ENCODE measurements at regions not wholly inside any gene's neighbourhood (a gene's known extent, or its start where the extent isn't known, plus 50 kb on each side); places are given as distances from the start of the nearest gene placed in this dataset.

DNA sequence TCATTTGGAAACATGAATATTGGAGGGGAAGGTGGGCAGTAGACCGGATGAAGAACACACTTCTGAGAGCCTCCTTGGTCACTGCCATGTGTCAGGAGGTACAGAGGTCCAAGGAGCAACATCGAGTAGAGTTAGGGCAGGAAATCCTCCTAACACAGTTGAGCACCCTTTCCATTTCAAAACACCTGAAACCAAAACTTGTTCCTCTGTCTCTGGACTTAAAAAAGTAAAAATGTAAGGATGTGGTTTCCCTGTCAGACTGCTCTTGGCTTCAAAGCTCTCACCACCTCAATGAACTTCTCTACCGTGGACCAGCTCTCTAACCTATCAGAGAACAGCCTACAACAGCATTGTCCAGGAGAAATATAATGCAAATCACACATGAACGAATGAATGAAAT, 573.9 kb downstream of the NOVA1 start:
- no peaks in the 10 kb centered on the region for H3K27me3 ChIP-seq
- DNase-seq (no peak), ATAC-seq (no peak)
- no peaks in the 10 kb centered on the region for H3K36me3 ChIP-seq
- intact Hi-C loops (cut with DNase I): no loop called here
- no peak overlapping the region for H3K4me3 ChIP-seq
- no peaks in the 10 kb centered on the region for H3K9me3 ChIP-seq
- H3K27ac ChIP-seq: no peak overlapping the region
- 71 to 79% (median 76%) methylated on average over 4 of the region's 4 CpGs for WGBS, 4 donors
- H3K4me1 ChIP-seq: no peaks in the 10 kb centered on the region
- TF ChIP-seq POLR2A (IDR thresholded peaks at IDR 0.05): no peak
- TF ChIP-seq, protein P1, sequence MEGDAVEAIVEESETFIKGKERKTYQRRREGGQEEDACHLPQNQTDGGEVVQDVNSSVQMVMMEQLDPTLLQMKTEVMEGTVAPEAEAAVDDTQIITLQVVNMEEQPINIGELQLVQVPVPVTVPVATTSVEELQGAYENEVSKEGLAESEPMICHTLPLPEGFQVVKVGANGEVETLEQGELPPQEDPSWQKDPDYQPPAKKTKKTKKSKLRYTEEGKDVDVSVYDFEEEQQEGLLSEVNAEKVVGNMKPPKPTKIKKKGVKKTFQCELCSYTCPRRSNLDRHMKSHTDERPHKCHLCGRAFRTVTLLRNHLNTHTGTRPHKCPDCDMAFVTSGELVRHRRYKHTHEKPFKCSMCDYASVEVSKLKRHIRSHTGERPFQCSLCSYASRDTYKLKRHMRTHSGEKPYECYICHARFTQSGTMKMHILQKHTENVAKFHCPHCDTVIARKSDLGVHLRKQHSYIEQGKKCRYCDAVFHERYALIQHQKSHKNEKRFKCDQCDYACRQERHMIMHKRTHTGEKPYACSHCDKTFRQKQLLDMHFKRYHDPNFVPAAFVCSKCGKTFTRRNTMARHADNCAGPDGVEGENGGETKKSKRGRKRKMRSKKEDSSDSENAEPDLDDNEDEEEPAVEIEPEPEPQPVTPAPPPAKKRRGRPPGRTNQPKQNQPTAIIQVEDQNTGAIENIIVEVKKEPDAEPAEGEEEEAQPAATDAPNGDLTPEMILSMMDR (IDR thresholded peaks at IDR 0.05): no peak

DNA sequence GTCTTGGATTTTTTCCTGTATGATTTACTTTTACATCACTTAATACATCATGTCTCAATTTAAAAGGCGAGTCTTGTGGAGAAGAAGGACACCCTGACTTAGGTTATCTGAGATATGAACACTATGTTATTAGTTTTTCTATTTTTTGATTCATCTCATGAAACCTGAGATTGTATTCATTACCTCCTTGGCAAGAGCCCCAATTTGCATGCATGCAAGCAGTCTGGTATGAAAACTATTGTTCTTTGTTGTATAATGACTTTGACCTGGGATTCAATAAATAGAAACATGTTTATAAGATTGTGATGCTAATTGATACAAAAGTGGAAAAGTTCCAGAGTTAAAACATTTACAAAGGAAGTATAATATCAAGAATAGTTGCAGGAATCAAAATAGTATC, 576.1 kb downstream of the NOVA1 start:
- DNase-seq (no peak), ATAC-seq (no peak)
- Histone ChIP-seq H3K9me3 (no peaks in the 10 kb centered on the region), H3K27me3 (no peaks in the 10 kb centered on the region), H3K27ac (no peak overlapping the region), H3K4me3 (no peak overlapping the region), H3K4me1 (no peaks in the 10 kb centered on the region), H3K36me3 (no peaks in the 10 kb centered on the region)
- intact Hi-C loops (cut with DNase I): no loop called here
- TF ChIP-seq, protein P1 (IDR thresholded peaks at IDR 0.05): no peak
- TF ChIP-seq POLR2A (IDR thresholded peaks at IDR 0.05): no peak
- 57 to 72% (median 67%) methylated on average over 1 of the region's 1 CpG for WGBS, 4 donors

DNA sequence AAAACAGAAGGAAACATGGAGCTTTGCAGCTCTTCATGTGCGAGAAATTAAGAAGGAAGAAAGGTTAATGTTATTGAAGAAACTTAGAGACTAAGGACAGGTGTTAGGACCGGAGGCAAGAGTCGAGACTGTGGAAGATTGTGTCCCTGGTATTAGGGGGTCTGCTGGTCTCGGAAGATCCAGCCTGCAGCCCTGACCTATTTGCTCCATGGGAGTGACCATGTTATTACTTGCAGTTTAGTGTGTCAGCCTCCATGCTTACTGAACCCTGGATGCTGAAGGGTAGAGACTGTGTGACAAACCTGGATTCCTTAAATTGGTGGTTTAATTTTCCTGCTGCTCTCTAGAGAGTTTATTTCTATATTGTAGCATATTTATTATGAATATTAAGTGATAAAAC, 580.6 kb downstream of the NOVA1 start:
- Histone ChIP-seq H3K4me1 (no peaks in the 10 kb centered on the region), H3K9me3 (peaks cover 0 to 15% (median 0%) of the 10 kb centered on the region in 12 donors), H3K4me3 (no peak overlapping the region), H3K27me3 (no peaks in the 10 kb centered on the region), H3K36me3 (no peaks in the 10 kb centered on the region), H3K27ac (no peak overlapping the region)
- DNase-seq (no peak), ATAC-seq (no peak)
- TF ChIP-seq, protein P1 (IDR thresholded peaks at IDR 0.05): no peak
- TF ChIP-seq POLR2A (IDR thresholded peaks at IDR 0.05): no peak
- 73 to 80% (median 73%) methylated on average over 4 of the region's 4 CpGs for WGBS, 4 donors
- intact Hi-C loops (cut with DNase I): no loop called here

DNA sequence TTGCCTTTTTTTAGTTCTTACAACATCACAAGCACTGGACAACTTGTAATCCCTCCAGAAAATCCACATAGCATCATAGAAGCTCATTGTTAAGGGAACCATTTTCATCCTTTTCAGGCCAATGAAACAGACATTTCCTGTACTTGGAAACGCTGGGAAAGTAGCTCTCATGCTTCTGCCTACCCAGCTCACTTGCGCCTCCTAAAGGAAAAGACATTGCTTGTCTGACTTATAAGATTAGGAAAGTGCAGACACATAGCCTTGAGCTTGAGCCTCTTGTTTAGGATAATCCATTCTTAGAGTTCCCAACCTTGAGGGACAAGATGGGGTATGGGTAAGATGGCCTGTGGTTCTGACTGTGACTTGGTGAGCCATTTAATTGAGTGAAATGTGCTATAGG, 589.5 kb downstream of the NOVA1 start:
- 34 to 43% (median 37%) methylated on average over 2 of the region's 2 CpGs for WGBS, 4 donors
- Histone ChIP-seq H3K27ac (no peak overlapping the region), H3K9me3 (peaks cover 0 to 7% (median 0%) of the 10 kb centered on the region in 12 donors), H3K27me3 (no peaks in the 10 kb centered on the region), H3K4me1 (no peaks in the 10 kb centered on the region), H3K36me3 (no peaks in the 10 kb centered on the region), H3K4me3 (no peak overlapping the region)
- DNase-seq: no peak
- no peak for ATAC-seq
- intact Hi-C loops (cut with DNase I): no loop called here
- TF ChIP-seq, protein P1 (IDR thresholded peaks at IDR 0.05): no peak
- TF ChIP-seq POLR2A (IDR thresholded peaks at IDR 0.05): no peak
